GM23338 (cell line): ENCODE measurements at regions not wholly inside any gene's neighbourhood (a gene's known extent, or its start where the extent isn't known, plus 50 kb on each side); places are given as distances from the start of the nearest gene placed in this dataset.

Experiments used
- ATAC-seq: fragments of 200-7000 bp; cut with Tn5 transposase; 3 replicates; pipeline ENCODE4 v1.9.1; 2020
- DNase-seq: peaks from one replicate; pipeline ENCODE4 v3.0.0-alpha.2; 2015; ENCODE audit warnings: low spot score
- H2AFZ ChIP-seq: fragments of 200-600 bp; sonication (generic); 2 replicates; pipeline ENCODE4 v1.8.0; 2016; ENCODE audit warnings: antibody characterized with exemption, mild to moderate bottlenecking, moderate library complexity
- H3F3A ChIP-seq: fragments of 200-600 bp; sonication (generic); replicated peaks from 2 replicates; pipeline ENCODE4 v1.8.0; 2017; ENCODE audit warnings: antibody characterized with exemption, mixed run types, low read depth
- H3K27ac ChIP-seq: fragments of 200-600 bp; sonication (generic); 2 replicates; pipeline ENCODE4 v1.6.1; 2016; ENCODE audit warnings: low read depth
- H3K27me3 ChIP-seq: fragments of 200-600 bp; sonication (generic); 2 replicates; pipeline ENCODE4 v1.8.0; 2016; ENCODE audit warnings: mild to moderate bottlenecking, mixed run types, moderate library complexity; ENCODE audit not compliant: insufficient read depth
- H3K36me3 ChIP-seq: fragments of 200-600 bp; sonication (generic); 2 replicates; pipeline ENCODE4 v1.8.0; 2016; ENCODE audit warnings: mild to moderate bottlenecking; ENCODE audit not compliant: insufficient read depth
- H3K4me1 ChIP-seq: fragments of 200-600 bp; sonication (generic); 2 replicates; pipeline ENCODE4 v1.8.0; 2016; ENCODE audit warnings: mild to moderate bottlenecking, moderate library complexity; ENCODE audit not compliant: insufficient read depth
- H3K4me2 ChIP-seq: fragments of 200-600 bp; sonication (generic); 2 replicates; pipeline ENCODE4 v1.7.1; 2017; ENCODE audit warnings: mixed run types
- H3K4me3 ChIP-seq: fragments of 200-600 bp; sonication (generic); 2 replicates; pipeline ENCODE4 v1.6.1; 2016; ENCODE audit warnings: mixed run types
- H3K79me2 ChIP-seq: fragments of 200-600 bp; sonication (generic); replicated peaks from 2 replicates; pipeline ENCODE4 v1.8.0; 2017; ENCODE audit warnings: mild to moderate bottlenecking; ENCODE audit not compliant: insufficient read depth
- H3K9me2 ChIP-seq: fragments of 200-600 bp; sonication (generic); 2 replicates; pipeline ENCODE4 v1.8.0; 2017; ENCODE audit not compliant: insufficient read depth
- H4K20me1 ChIP-seq: fragments of 200-600 bp; sonication (generic); replicated peaks from 2 replicates; pipeline ENCODE4 v1.8.0; 2017; ENCODE audit warnings: mild to moderate bottlenecking; ENCODE audit not compliant: insufficient read depth
- H3K27ac Mint-ChIP-seq: 2 replicates; pipeline ENCODE4 v1.8.0; 2020; ENCODE audit warnings: inconsistent platforms, mild to moderate bottlenecking, moderate library complexity, mixed read lengths
- H3K27me3 Mint-ChIP-seq: 3 replicates; pipeline ENCODE4 v1.8.0; 2022; ENCODE audit warnings: low read depth, mild to moderate bottlenecking, moderate library complexity, mixed read lengths, inconsistent platforms; ENCODE audit not compliant: insufficient read depth, poor library complexity
- H3K36me3 Mint-ChIP-seq: 3 replicates; pipeline ENCODE4 v1.8.0; 2021; ENCODE audit warnings: low read depth, mild to moderate bottlenecking, inconsistent platforms, moderate library complexity, mixed read lengths
- H3K4me1 Mint-ChIP-seq: 3 replicates; pipeline ENCODE4 v1.8.0; 2020; ENCODE audit warnings: mild to moderate bottlenecking, inconsistent platforms, mixed read lengths
- H3K4me3 Mint-ChIP-seq: 3 replicates; pipeline ENCODE4 v1.8.0; 2021; ENCODE audit warnings: moderate library complexity, mild to moderate bottlenecking, inconsistent platforms, mixed read lengths
- H3K9me3 Mint-ChIP-seq: 3 replicates; pipeline ENCODE4 v1.8.0; 2020; ENCODE audit warnings: moderate library complexity, mild to moderate bottlenecking, inconsistent platforms, mixed read lengths
- CREB1 ChIP-seq: fragments of 250-450 bp; sonication (Bioruptor Pico); IDR thresholded peaks from 2 replicates; pipeline ENCODE4 v1.5.0; 2020; ENCODE audit warnings: low read depth, mild to moderate bottlenecking, moderate library complexity
- EZH2 ChIP-seq: fragments of 200-600 bp; sonication (generic); IDR thresholded peaks from one replicate; pipeline ENCODE4 v1.8.0; 2017; ENCODE audit warnings: antibody characterized with exemption, mild to moderate bottlenecking, low read depth; ENCODE audit not compliant: unreplicated experiment
- EZH2phosphoT487 ChIP-seq: fragments of 200-600 bp; sonication (generic); IDR thresholded peaks from one replicate; pipeline ENCODE4 v1.8.1; 2018; ENCODE audit warnings: antibody characterized with exemption; ENCODE audit not compliant: unreplicated experiment
- JUNB ChIP-seq: IDR thresholded peaks from one replicate; pipeline ENCODE4 v1.6.1; 2016; ENCODE audit warnings: antibody characterized with exemption; ENCODE audit not compliant: unreplicated experiment
- NANOG ChIP-seq: IDR thresholded peaks from 2 replicates; pipeline ENCODE4 v1.6.1; 2016; ENCODE audit warnings: antibody characterized with exemption, borderline replicate concordance
- POLR2AphosphoS5 ChIP-seq: IDR thresholded peaks from 2 replicates; pipeline ENCODE4 v1.6.1; 2016; ENCODE audit warnings: antibody characterized with exemption, low read depth
- STAT1 ChIP-seq: IDR thresholded peaks from one replicate; pipeline ENCODE4 v1.6.1; 2016; ENCODE audit warnings: antibody characterized with exemption; ENCODE audit not compliant: unreplicated experiment
- ZNF114 ChIP-seq: fragments of 250-450 bp; sonication (Bioruptor Pico); IDR thresholded peaks from 2 replicates; pipeline ENCODE4 v1.5.0; 2020; ENCODE audit warnings: mild to moderate bottlenecking, moderate library complexity
- ZNF331 ChIP-seq: fragments of 250-450 bp; sonication (Bioruptor Pico); IDR thresholded peaks from 2 replicates; pipeline ENCODE4 v1.5.0; 2020; ENCODE audit warnings: low read depth, mild to moderate bottlenecking, moderate library complexity
- TF ChIP-seq, protein P1 (sequence below): fragments of 250-450 bp; sonication (Bioruptor Pico); IDR thresholded peaks from 2 replicates; pipeline ENCODE4 v1.5.0; 2020; ENCODE audit warnings: mild to moderate bottlenecking, moderate library complexity
- TF ChIP-seq, protein P2 (sequence below), 2 experiments: fragments of 200-600 bp in 1 of 2; sonication (generic) in 1 of 2; conservative IDR thresholded peaks; 2 replicates each; pipeline versions ENCODE4 v1.5.1 to v1.6.1; 2016 to 2017; ENCODE audit warnings: antibody characterized with exemption in 2 of 2, low read depth in 2 of 2, mild to moderate bottlenecking in 2 of 2, moderate library complexity in 1 of 2
- TF ChIP-seq, protein P3 (sequence below): IDR thresholded peaks from one replicate; pipeline ENCODE4 v1.6.1; 2018; ENCODE audit warnings: antibody characterized with exemption; ENCODE audit not compliant: unreplicated experiment
- TF ChIP-seq, protein P4 (sequence below): IDR thresholded peaks from 2 replicates; pipeline ENCODE4 v1.6.1; 2016; ENCODE audit warnings: antibody characterized with exemption

DNA sequence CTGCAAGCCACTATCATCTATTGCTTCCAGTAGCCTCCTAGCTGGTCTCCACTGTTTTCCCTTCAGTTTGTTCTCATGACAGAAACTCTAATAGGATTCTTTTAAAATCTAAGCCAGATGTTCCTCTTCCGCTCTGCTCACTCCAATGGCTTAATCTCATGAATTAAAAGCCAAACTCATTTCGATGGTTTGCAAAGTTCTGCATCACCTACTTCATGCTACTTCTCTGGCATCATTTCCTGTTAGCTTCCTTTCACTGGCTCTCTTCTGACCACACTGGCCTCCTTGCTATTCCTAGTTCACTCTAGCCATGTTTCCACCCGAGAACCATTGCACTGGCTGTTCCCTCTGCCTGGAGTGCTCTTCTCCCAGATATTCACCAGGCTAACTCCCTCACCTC is 102.0 kb upstream of the LSM6 start:
- Histone ChIP-seq H3K9me2 (no peaks in the 10 kb centered on the region), H4K20me1 (no peaks in the 10 kb centered on the region), H2AFZ (no peak overlapping the region), H3K27ac (no peak overlapping the region), H3K27me3 (no peaks in the 10 kb centered on the region), H3K4me2 (no peak overlapping the region), H3F3A (no peaks in the 10 kb centered on the region), H3K36me3 (no peaks in the 10 kb centered on the region), H3K4me1 (no peaks in the 10 kb centered on the region), H3K4me3 (no peak overlapping the region), H3K79me2 (no peaks in the 10 kb centered on the region)
- Mint-ChIP-seq H3K27ac (no peak overlapping the region), H3K4me1 (no peaks in the 10 kb centered on the region), H3K27me3 (peaks cover 1% of the 10 kb centered on the region), H3K36me3 (no peaks in the 10 kb centered on the region), H3K9me3 (no peaks in the 10 kb centered on the region), H3K4me3 (no peak overlapping the region)
- ATAC-seq (no peak), DNase-seq (no peak)
- TF ChIP-seq, protein P1, sequence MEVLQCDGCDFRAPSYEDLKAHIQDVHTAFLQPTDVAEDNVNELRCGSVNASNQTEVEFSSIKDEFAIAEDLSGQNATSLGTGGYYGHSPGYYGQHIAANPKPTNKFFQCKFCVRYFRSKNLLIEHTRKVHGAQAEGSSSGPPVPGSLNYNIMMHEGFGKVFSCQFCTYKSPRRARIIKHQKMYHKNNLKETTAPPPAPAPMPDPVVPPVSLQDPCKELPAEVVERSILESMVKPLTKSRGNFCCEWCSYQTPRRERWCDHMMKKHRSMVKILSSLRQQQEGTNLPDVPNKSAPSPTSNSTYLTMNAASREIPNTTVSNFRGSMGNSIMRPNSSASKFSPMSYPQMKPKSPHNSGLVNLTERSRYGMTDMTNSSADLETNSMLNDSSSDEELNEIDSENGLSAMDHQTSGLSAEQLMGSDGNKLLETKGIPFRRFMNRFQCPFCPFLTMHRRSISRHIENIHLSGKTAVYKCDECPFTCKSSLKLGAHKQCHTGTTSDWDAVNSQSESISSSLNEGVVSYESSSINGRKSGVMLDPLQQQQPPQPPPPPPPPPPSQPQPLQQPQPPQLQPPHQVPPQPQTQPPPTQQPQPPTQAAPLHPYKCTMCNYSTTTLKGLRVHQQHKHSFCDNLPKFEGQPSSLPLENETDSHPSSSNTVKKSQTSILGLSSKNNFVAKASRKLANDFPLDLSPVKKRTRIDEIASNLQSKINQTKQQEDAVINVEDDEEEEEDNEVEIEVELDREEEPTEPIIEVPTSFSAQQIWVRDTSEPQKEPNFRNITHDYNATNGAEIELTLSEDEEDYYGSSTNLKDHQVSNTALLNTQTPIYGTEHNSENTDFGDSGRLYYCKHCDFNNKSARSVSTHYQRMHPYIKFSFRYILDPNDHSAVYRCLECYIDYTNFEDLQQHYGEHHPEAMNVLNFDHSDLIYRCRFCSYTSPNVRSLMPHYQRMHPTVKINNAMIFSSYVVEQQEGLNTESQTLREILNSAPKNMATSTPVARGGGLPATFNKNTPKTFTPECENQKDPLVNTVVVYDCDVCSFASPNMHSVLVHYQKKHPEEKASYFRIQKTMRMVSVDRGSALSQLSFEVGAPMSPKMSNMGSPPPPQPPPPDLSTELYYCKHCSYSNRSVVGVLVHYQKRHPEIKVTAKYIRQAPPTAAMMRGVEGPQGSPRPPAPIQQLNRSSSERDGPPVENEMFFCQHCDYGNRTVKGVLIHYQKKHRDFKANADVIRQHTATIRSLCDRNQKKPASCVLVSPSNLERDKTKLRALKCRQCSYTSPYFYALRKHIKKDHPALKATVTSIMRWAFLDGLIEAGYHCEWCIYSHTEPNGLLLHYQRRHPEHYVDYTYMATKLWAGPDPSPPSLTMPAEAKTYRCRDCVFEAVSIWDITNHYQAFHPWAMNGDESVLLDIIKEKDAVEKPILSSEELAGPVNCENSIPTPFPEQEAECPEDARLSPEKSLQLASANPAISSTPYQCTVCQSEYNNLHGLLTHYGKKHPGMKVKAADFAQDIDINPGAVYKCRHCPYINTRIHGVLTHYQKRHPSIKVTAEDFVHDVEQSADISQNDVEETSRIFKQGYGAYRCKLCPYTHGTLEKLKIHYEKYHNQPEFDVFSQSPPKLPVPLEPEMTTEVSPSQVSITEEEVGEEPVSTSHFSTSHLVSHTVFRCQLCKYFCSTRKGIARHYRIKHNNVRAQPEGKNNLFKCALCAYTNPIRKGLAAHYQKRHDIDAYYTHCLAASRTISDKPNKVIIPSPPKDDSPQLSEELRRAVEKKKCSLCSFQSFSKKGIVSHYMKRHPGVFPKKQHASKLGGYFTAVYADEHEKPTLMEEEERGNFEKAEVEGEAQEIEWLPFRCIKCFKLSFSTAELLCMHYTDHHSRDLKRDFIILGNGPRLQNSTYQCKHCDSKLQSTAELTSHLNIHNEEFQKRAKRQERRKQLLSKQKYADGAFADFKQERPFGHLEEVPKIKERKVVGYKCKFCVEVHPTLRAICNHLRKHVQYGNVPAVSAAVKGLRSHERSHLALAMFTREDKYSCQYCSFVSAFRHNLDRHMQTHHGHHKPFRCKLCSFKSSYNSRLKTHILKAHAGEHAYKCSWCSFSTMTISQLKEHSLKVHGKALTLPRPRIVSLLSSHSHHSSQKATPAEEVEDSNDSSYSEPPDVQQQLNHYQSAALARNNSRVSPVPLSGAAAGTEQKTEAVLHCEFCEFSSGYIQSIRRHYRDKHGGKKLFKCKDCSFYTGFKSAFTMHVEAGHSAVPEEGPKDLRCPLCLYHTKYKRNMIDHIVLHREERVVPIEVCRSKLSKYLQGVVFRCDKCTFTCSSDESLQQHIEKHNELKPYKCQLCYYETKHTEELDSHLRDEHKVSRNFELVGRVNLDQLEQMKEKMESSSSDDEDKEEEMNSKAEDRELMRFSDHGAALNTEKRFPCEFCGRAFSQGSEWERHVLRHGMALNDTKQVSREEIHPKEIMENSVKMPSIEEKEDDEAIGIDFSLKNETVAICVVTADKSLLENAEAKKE (CRISPR knock-in tag), result no peak
- TF ChIP-seq EZH2, result no peak
- TF ChIP-seq, protein P2, sequence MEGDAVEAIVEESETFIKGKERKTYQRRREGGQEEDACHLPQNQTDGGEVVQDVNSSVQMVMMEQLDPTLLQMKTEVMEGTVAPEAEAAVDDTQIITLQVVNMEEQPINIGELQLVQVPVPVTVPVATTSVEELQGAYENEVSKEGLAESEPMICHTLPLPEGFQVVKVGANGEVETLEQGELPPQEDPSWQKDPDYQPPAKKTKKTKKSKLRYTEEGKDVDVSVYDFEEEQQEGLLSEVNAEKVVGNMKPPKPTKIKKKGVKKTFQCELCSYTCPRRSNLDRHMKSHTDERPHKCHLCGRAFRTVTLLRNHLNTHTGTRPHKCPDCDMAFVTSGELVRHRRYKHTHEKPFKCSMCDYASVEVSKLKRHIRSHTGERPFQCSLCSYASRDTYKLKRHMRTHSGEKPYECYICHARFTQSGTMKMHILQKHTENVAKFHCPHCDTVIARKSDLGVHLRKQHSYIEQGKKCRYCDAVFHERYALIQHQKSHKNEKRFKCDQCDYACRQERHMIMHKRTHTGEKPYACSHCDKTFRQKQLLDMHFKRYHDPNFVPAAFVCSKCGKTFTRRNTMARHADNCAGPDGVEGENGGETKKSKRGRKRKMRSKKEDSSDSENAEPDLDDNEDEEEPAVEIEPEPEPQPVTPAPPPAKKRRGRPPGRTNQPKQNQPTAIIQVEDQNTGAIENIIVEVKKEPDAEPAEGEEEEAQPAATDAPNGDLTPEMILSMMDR (conservative IDR thresholded peaks at IDR 0.05; ENCODE audit: low read depth in 2 of 2), result no peak
- no peak for TF ChIP-seq STAT1
- TF ChIP-seq JUNB, result no peak
- TF ChIP-seq ZNF114 (CRISPR knock-in tag), result no peak
- TF ChIP-seq ZNF331 (CRISPR knock-in tag), result no peak
- TF ChIP-seq CREB1 (CRISPR knock-in tag), result no peak
- no peak for TF ChIP-seq POLR2AphosphoS5
- TF ChIP-seq, protein P3, sequence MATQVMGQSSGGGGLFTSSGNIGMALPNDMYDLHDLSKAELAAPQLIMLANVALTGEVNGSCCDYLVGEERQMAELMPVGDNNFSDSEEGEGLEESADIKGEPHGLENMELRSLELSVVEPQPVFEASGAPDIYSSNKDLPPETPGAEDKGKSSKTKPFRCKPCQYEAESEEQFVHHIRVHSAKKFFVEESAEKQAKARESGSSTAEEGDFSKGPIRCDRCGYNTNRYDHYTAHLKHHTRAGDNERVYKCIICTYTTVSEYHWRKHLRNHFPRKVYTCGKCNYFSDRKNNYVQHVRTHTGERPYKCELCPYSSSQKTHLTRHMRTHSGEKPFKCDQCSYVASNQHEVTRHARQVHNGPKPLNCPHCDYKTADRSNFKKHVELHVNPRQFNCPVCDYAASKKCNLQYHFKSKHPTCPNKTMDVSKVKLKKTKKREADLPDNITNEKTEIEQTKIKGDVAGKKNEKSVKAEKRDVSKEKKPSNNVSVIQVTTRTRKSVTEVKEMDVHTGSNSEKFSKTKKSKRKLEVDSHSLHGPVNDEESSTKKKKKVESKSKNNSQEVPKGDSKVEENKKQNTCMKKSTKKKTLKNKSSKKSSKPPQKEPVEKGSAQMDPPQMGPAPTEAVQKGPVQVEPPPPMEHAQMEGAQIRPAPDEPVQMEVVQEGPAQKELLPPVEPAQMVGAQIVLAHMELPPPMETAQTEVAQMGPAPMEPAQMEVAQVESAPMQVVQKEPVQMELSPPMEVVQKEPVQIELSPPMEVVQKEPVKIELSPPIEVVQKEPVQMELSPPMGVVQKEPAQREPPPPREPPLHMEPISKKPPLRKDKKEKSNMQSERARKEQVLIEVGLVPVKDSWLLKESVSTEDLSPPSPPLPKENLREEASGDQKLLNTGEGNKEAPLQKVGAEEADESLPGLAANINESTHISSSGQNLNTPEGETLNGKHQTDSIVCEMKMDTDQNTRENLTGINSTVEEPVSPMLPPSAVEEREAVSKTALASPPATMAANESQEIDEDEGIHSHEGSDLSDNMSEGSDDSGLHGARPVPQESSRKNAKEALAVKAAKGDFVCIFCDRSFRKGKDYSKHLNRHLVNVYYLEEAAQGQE, result no peak
- TF ChIP-seq NANOG, result no peak
- TF ChIP-seq EZH2phosphoT487, result no peak
- TF ChIP-seq, protein P4, sequence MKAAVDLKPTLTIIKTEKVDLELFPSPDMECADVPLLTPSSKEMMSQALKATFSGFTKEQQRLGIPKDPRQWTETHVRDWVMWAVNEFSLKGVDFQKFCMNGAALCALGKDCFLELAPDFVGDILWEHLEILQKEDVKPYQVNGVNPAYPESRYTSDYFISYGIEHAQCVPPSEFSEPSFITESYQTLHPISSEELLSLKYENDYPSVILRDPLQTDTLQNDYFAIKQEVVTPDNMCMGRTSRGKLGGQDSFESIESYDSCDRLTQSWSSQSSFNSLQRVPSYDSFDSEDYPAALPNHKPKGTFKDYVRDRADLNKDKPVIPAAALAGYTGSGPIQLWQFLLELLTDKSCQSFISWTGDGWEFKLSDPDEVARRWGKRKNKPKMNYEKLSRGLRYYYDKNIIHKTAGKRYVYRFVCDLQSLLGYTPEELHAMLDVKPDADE, result no peak
